Keratinocyte (primary cell): ENCODE measurements at regions not wholly inside any gene's neighbourhood (a gene's known extent, or its start where the extent isn't known, plus 50 kb on each side); places are given as distances from the start of the nearest gene placed in this dataset.
A peak's percentile ranks its signal among the peaks of the same experiment; 100 is the strongest.

Experiments
- DNase-seq: peaks from one replicate; pipeline ENCODE4 v3.0.0-alpha.2; 2011; ENCODE audit warnings: low read depth, missing footprints, low spot score
- FAIRE-seq: peaks from 2 replicates; lab custom pipeline; 2011; peaks lifted over from hg19 to GRCh38; lab: Jason Lieb, UNC
- H2AFZ ChIP-seq: 2 replicates; pipeline ENCODE4 v1.6.0; 2012; ENCODE audit warnings: low read length, control low read depth, inconsistent platforms; ENCODE audit not compliant: control insufficient read depth
- H3K27ac ChIP-seq: 2 replicates; pipeline ENCODE4 v1.5.1; 2011; ENCODE audit warnings: low read length; ENCODE audit not compliant: control insufficient read depth, insufficient read depth
- H3K27me3 ChIP-seq: 3 replicates; pipeline ENCODE4 v1.6.0; 2011; ENCODE audit warnings: low read length; ENCODE audit not compliant: control insufficient read depth, insufficient read depth; ENCODE audit errors: extremely low read depth
- H3K36me3 ChIP-seq, 2 experiments: 2 replicates in 1 of 2; 3 replicates in 1 of 2; pipeline ENCODE4 v1.5.1; 2011; ENCODE audit warnings: low read length in 2 of 2, mild to moderate bottlenecking in 1 of 2; ENCODE audit not compliant: control insufficient read depth in 2 of 2, insufficient read depth in 2 of 2; ENCODE audit errors: extremely low read depth in 1 of 2
- H3K4me1 ChIP-seq: 3 replicates; pipeline ENCODE4 v1.5.1; 2011; ENCODE audit warnings: low read length; ENCODE audit not compliant: control insufficient read depth, insufficient read depth; ENCODE audit errors: extremely low read depth
- H3K4me2 ChIP-seq: 3 replicates; pipeline ENCODE4 v1.6.0; 2011; ENCODE audit warnings: low read depth, low read length; ENCODE audit not compliant: control insufficient read depth, insufficient read depth; ENCODE audit errors: extremely low read depth
- H3K4me3 ChIP-seq, 3 experiments: fragments of 200-600 bp in 1 of 3; sonication (generic) in 1 of 3; 2 replicates in 2 of 3; 3 replicates in 1 of 3; pipeline ENCODE4 v1.5.1; 2011 to 2016; ENCODE audit warnings: low read length in 3 of 3, mild to moderate bottlenecking in 3 of 3, control low read depth in 2 of 3, inconsistent platforms in 1 of 3, low read depth in 1 of 3, mixed read lengths in 1 of 3, mixed run types in 1 of 3, moderate library complexity in 1 of 3; ENCODE audit not compliant: control insufficient read depth in 2 of 3, insufficient read depth in 2 of 3; ENCODE audit errors: extremely low read depth in 1 of 3
- H3K79me2 ChIP-seq: 2 replicates; pipeline ENCODE4 v1.6.0; 2012; ENCODE audit warnings: low read length; ENCODE audit not compliant: control insufficient read depth, insufficient read depth
- H3K9ac ChIP-seq: 3 replicates; pipeline ENCODE4 v1.6.0; 2011; ENCODE audit warnings: low read length; ENCODE audit not compliant: control insufficient read depth, insufficient read depth; ENCODE audit errors: extremely low read depth
- H3K9me1 ChIP-seq: 3 replicates; pipeline ENCODE4 v1.6.0; 2011; ENCODE audit warnings: low read length; ENCODE audit not compliant: control insufficient read depth, insufficient read depth; ENCODE audit errors: extremely low read depth
- H3K9me3 ChIP-seq: 2 replicates; pipeline ENCODE4 v1.5.1; 2012; ENCODE audit warnings: low read depth, low read length; ENCODE audit not compliant: control insufficient read depth
- H4K20me1 ChIP-seq: 3 replicates; pipeline ENCODE4 v1.6.0; 2011; ENCODE audit warnings: low read length; ENCODE audit not compliant: control insufficient read depth, insufficient read depth; ENCODE audit errors: extremely low read depth
- EZH2 ChIP-seq: IDR thresholded peaks from one replicate; pipeline ENCODE4 v1.6.1; 2012; ENCODE audit warnings: inconsistent platforms, mild to moderate bottlenecking, low read length, moderate library complexity
- dilution Hi-C: fragments of 300-500 bp; cut with MboI; formaldehyde crosslinking; loops from one replicate; pipeline ENCODE4 v1.7.0; 2020; ENCODE audit warnings: low sequenced_read_pairs; ENCODE audit not compliant: extremely low pct_ligation_motif_present
- TF ChIP-seq, protein P1 (sequence below), 3 experiments: IDR thresholded peaks in 1 of 3; conservative IDR thresholded peaks in 1 of 3; optimal IDR thresholded peaks in 1 of 3; 2 replicates in 2 of 3; 3 replicates in 1 of 3; pipeline versions ENCODE3 to v1.5.1; 2011; ENCODE audit warnings: low read length in 3 of 3, mild to moderate bottlenecking in 3 of 3, moderate library complexity in 2 of 3, control low read depth in 1 of 3, inconsistent platforms in 1 of 3; ENCODE audit not compliant: insufficient read depth in 2 of 3; ENCODE audit errors: extremely low read depth in 1 of 3

DNA sequence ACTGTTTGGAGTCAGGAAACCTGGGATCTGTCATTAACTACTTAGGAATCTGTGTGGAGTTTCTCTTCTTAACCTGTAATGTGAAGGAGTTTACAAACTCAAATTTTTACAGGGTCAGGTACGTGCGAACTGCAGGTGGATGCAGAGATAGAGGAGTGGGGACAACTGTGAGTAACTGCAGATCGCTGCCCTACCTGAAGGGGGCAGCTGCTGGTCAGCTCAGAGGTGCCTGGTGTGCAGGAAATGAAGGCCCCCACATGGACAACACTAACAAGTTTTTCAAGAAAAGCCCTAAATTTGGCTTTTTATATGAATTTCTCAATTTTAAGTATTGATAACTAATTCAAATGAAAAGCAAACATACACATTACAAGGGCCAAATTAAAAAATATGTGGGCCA lies 380.0 kb downstream of the REEP3 start:
- Histone ChIP-seq H4K20me1 (no peaks in the 10 kb centered on the region), H2AFZ (no peak overlapping the region), H3K27ac (no peak overlapping the region), H3K4me3 (no peak overlapping the region), H3K9ac (no peak overlapping the region), H3K4me2 (no peak overlapping the region), H3K9me3 (no peaks in the 10 kb centered on the region), H3K36me3 (no peaks in the 10 kb centered on the region), H3K79me2 (no peaks in the 10 kb centered on the region), H3K27me3 (no peaks in the 10 kb centered on the region), H3K4me1 (no peaks in the 10 kb centered on the region), H3K9me1 (no peaks in the 10 kb centered on the region)
- FAIRE-seq, result no peak
- no peak for DNase-seq
- dilution Hi-C loops, result no loop called here
- TF ChIP-seq, protein P1, sequence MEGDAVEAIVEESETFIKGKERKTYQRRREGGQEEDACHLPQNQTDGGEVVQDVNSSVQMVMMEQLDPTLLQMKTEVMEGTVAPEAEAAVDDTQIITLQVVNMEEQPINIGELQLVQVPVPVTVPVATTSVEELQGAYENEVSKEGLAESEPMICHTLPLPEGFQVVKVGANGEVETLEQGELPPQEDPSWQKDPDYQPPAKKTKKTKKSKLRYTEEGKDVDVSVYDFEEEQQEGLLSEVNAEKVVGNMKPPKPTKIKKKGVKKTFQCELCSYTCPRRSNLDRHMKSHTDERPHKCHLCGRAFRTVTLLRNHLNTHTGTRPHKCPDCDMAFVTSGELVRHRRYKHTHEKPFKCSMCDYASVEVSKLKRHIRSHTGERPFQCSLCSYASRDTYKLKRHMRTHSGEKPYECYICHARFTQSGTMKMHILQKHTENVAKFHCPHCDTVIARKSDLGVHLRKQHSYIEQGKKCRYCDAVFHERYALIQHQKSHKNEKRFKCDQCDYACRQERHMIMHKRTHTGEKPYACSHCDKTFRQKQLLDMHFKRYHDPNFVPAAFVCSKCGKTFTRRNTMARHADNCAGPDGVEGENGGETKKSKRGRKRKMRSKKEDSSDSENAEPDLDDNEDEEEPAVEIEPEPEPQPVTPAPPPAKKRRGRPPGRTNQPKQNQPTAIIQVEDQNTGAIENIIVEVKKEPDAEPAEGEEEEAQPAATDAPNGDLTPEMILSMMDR (optimal IDR thresholded peaks at IDR 0.05 in 1 of 3, IDR thresholded peaks at IDR 0.05 in 1 of 3, conservative IDR thresholded peaks at IDR 0.05 in 1 of 3; ENCODE audit: extremely low read depth in 1 of 3, insufficient read depth in 2 of 3, low read length in 3 of 3), result peak; percentile 25 to 44 (median 37)
- TF ChIP-seq EZH2, result no peak

DNA sequence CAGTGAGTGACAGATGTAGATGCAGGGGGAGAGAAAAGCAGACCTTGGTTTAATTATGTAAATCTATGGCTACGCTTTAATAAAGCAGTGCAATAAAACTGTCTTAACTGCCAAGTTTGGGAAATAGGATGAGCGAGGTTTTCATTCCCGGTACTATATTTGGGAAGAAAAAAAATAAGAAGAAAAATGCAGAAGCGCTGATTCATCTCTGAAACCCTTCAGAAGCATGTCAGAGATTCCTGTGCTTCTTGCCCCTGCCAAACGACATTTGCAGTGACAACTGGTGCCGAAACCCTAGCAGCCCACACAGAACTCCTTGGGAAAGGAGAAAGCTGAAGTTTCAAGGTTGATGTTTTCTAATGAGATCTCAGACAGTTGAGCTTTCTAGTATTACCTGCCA lies 380.7 kb downstream of the REEP3 start:
- dilution Hi-C loops, result no loop called here
- H3K9me1 ChIP-seq, result no peaks in the 10 kb centered on the region
- H3K9ac ChIP-seq, result no peak overlapping the region
- no peak overlapping the region for H3K27ac ChIP-seq
- H2AFZ ChIP-seq, result no peak overlapping the region
- H3K27me3 ChIP-seq, result no peaks in the 10 kb centered on the region
- H3K79me2 ChIP-seq, result no peaks in the 10 kb centered on the region
- H3K4me3 ChIP-seq, result no peak overlapping the region
- H4K20me1 ChIP-seq, result no peaks in the 10 kb centered on the region
- no peaks in the 10 kb centered on the region for H3K9me3 ChIP-seq
- no peaks in the 10 kb centered on the region for H3K36me3 ChIP-seq
- no peak for TF ChIP-seq EZH2
- TF ChIP-seq, protein P1 (optimal IDR thresholded peaks at IDR 0.05 in 1 of 3, IDR thresholded peaks at IDR 0.05 in 1 of 3, conservative IDR thresholded peaks at IDR 0.05 in 1 of 3; ENCODE audit: extremely low read depth in 1 of 3, insufficient read depth in 2 of 3, low read length in 3 of 3), result no peak
- no peaks in the 10 kb centered on the region for H3K4me1 ChIP-seq
- FAIRE-seq, result no peak
- H3K4me2 ChIP-seq, result no peak overlapping the region
- DNase-seq, result no peak
